ENCODE measurements at regions not wholly inside any gene's neighbourhood (a gene's known extent, or its start where the extent isn't known, plus 50 kb on each side); places are given as distances from the start of the nearest gene placed in this dataset.
"Not testable (repeated sequence)": the region's sequence is repeated elsewhere in the genome, so short reads cannot be mapped to it uniquely, and the experiment has no call there.

GRCh38 chr15:81686021-81686420 lies 312.0 kb upstream of the TMC3 start:
- DNase-seq: no peak
- in situ Hi-C loops (cut with MboI; ENCODE audit: low pct_unique_long_range_greater_than_20kb, low sequenced_read_pairs): no loop called here

- DNase-seq: no peak
- in situ Hi-C loops (cut with MboI; ENCODE audit: low pct_unique_long_range_greater_than_20kb, low sequenced_read_pairs): no loop called here
Observed at GRCh38 chr15:81685237-81685636, 311.2 kb upstream of the TMC3 start.

- no peak for DNase-seq
- in situ Hi-C loops (cut with MboI; ENCODE audit: low pct_unique_long_range_greater_than_20kb, low sequenced_read_pairs): no loop called here
Observed at GRCh38 chr15:81680829-81681228, 306.8 kb upstream of the TMC3 start.

DNA sequence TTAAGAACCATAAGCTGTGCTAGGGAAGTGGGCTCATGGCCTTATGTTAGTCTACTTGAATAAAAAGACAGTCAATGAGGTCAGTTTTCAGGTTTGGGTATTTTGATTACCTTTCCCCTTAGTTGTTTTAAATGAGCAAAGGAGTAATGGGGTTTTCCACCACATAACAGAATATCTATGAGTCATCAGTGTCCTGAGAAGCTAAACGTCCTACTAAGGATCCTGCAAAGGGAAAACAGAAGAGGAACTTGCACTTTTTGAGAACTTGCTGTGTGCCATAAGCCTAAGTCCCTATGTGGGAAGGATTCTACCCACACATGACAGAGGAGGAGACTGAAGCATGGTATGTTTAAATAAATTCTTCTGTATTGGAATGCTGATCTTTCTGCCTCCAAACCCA lies 292.8 kb upstream of the TMC3 start:
- DNase-seq: no peak
- in situ Hi-C loops (cut with MboI; ENCODE audit: low pct_unique_long_range_greater_than_20kb, low sequenced_read_pairs): no loop called here

DNA sequence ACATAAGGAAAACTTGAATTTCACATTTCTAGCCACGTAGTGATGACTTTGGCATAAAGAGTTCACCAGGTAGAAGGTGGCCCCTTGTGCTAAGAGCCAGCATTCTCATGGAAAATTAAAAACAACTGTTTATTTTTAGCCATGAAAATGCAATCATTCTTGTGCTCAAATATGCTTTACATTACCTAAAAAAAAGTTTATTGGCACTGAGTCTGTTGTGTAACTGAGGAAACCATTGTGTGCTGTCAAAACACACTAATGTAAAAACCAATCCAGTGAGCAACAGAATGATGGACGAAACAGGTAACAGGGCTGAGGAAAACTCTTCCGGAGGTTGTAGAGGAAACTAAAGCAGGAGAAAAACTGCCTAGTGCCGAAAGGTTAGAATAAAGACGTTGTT lies 287.0 kb upstream of the TMC3 start:
- in situ Hi-C loops (cut with MboI; ENCODE audit: low pct_unique_long_range_greater_than_20kb, low sequenced_read_pairs): no loop called here
- DNase-seq: no peak

GRCh38 chr15:81653259-81653658 lies 279.2 kb upstream of the TMC3 start:
- in situ Hi-C loops (cut with MboI; ENCODE audit: low pct_unique_long_range_greater_than_20kb, low sequenced_read_pairs): no loop called here
- DNase-seq: no peak

- DNase-seq: no peak
- in situ Hi-C loops (cut with MboI; ENCODE audit: low pct_unique_long_range_greater_than_20kb, low sequenced_read_pairs): no loop called here
Observed at GRCh38 chr15:81645470-81645869, 271.5 kb upstream of the TMC3 start.

GRCh38 chr15:81643771-81644170 lies 269.8 kb upstream of the TMC3 start:
- in situ Hi-C loops (cut with MboI; ENCODE audit: low pct_unique_long_range_greater_than_20kb, low sequenced_read_pairs): no loop called here
- DNase-seq: no peak

DNA sequence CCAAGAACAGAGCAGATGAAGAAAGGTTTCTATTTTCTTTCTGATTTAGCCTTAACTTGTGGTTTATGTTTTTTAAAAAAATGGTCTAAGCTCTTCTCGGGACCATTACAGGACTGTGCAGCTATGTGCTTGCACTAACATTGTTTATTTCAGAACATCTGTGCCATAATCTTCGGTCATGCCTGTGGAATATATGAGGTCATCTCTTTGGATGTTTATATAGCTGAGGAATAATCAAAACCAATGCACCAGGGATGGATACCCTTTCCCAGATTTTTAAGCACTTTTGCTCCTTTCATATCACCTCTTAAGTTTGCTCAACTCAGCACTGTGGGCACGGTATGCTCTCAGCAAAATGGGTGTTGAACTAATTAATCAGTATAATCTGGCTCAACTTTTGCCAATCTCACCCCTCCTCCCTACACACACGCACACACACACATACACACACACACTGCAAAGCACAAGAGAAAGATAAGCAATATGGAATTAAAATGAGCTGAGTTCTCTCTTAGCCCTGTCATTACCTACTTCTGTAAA lies 268.5 kb upstream of the TMC3 start:
- in situ Hi-C loops (cut with MboI; ENCODE audit: low pct_unique_long_range_greater_than_20kb, low sequenced_read_pairs): no loop called here
- no peak for DNase-seq

DNA sequence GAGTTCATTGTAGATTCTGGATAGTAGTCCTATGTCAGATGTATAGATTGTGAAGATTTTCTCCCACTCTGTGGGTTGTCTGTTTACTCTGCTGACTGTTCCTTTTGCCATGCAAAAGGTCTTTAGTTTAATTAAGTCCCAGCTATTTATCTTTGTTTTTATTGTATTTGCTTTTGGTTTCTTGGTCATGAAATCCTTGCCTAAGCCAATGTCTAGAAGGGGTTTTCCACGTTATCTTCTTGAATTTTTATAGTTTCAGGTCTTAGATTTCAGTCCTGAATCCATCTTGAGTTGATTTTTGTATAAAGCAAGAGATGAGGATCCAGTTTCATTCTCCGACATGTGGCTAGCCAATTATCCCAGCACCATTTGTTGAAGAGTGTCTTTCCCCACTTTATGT lies 262.1 kb upstream of the TMC3 start:
- in situ Hi-C loops (cut with MboI; ENCODE audit: low pct_unique_long_range_greater_than_20kb, low sequenced_read_pairs): not testable (repeated sequence)

GRCh38 chr15:81633889-81634288 lies 259.9 kb upstream of the TMC3 start:
- in situ Hi-C loops (cut with MboI; ENCODE audit: low pct_unique_long_range_greater_than_20kb, low sequenced_read_pairs): no loop called here
- DNase-seq: no peak

More for the DNA sequence above, 262.1 kb upstream of the TMC3 start:
- DNase-seq: not testable (repeated sequence)

GRCh38 chr15:81625896-81626295 lies 251.9 kb upstream of the TMC3 start:
- no peak for DNase-seq
- in situ Hi-C loops (cut with MboI; ENCODE audit: low pct_unique_long_range_greater_than_20kb, low sequenced_read_pairs): no loop called here

- no peak for DNase-seq
- in situ Hi-C loops (cut with MboI; ENCODE audit: low pct_unique_long_range_greater_than_20kb, low sequenced_read_pairs): no loop called here
Observed at GRCh38 chr15:81619002-81619401, 245.0 kb upstream of the TMC3 start.

DNA sequence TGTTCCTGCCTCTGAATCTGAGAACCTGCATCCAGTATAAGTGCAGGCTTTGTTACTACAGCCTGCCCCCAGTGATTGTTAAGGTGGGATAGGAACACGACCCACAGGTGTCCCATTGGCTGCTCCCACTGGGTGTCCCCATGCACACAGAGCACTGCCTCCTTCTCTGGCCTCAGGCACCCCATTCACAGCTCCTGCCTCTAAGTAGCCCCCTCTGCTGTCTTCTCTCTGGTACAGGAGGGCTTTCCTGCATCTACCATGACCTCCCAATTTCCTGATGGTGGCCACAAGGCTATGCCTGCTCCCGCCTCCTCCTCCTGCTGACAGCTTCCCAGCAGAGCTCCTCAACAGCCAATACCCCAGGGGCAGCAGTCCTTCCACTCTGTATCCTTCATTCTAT lies 238.6 kb upstream of the TMC3 start:
- no peak for DNase-seq
- in situ Hi-C loops (cut with MboI; ENCODE audit: low pct_unique_long_range_greater_than_20kb, low sequenced_read_pairs): no loop called here

- no peak for DNase-seq
- in situ Hi-C loops (cut with MboI; ENCODE audit: low pct_unique_long_range_greater_than_20kb, low sequenced_read_pairs): no loop called here
Observed at GRCh38 chr15:81611679-81612078, 237.7 kb upstream of the TMC3 start.

- no peak for DNase-seq
- in situ Hi-C loops (cut with MboI; ENCODE audit: low pct_unique_long_range_greater_than_20kb, low sequenced_read_pairs): no loop called here
Observed at GRCh38 chr15:81608309-81608829, 234.4 kb upstream of the TMC3 start.

- DNase-seq: no peak
- in situ Hi-C loops (cut with MboI; ENCODE audit: low pct_unique_long_range_greater_than_20kb, low sequenced_read_pairs): no loop called here
Observed at GRCh38 chr15:81604713-81605112, 230.7 kb upstream of the TMC3 start.

DNA sequence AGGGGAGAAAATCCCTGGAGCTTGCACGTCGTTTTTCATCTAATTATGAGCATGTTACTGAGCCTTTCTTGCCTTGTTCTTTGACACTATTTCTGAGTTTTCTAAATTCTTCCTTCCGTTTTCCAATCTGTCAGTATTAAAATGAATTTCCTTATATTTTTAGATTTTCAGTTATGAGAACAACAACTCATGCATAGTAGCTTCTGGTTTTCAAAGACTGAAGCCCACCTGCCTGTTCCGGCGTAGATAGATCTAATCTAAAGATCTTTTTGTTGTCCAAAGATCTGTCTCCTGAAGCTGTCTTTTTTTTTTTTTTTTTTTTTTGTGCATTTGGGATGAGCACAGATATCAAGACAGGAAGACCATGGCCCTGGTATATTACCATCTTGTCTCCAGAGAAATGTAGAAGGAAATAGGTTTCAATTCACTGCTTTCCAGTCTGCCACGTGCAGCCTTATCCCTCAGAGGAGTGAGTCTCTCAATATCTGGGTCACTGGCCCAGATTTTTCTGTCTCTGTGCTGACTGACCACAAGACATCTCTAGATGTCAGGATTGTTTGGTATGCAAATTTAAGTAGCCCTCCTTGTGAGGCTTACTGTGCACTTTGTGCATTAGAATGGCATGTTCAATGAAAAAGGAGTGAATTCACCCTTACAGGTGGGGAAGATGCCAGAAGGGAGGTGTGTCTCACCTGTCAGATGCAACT lies 222.3 kb upstream of the TMC3 start:
- in situ Hi-C loops (cut with MboI; ENCODE audit: low pct_unique_long_range_greater_than_20kb, low sequenced_read_pairs): no loop called here
- no peak for DNase-seq

GRCh38 chr15:81595752-81596151 lies 221.7 kb upstream of the TMC3 start:
- no peak for DNase-seq
- in situ Hi-C loops (cut with MboI; ENCODE audit: low pct_unique_long_range_greater_than_20kb, low sequenced_read_pairs): no loop called here

GRCh38 chr15:81589671-81590070 lies 215.7 kb upstream of the TMC3 start:
- in situ Hi-C loops (cut with MboI; ENCODE audit: low pct_unique_long_range_greater_than_20kb, low sequenced_read_pairs): no loop called here

More at GRCh38 chr15:81589671-81590070, 215.7 kb upstream of the TMC3 start:
- no peak for DNase-seq

Data from KBM-7 (cell line).